K562 (cell line): ENCODE measurements at regions not wholly inside any gene's neighbourhood (a gene's known extent, or its start where the extent isn't known, plus 50 kb on each side); places are given as distances from the start of the nearest gene placed in this dataset.
A peak's percentile ranks its signal among the peaks of the same experiment; 100 is the strongest.

ENCODE experiments used
- ATAC-seq: fragments of 200-7000 bp; cut with Tn5 transposase; 3 replicates; pipeline ENCODE4 v1.9.1; 2020; ENCODE audit warnings: moderate library complexity
- BruUV-seq: library from RNA; stranded (reverse); fragments of 400-500 nt; replicated peaks from 2 replicates; lab custom pipeline; 2021; lab: Mats Ljungman, UMichigan
- CTCF ChIA-PET: fragments of 300-600 bp; formaldehyde crosslinking; extraction: SDS; loops from one replicate; lab custom pipeline; 2021; ENCODE audit warnings: low intra/inter-chr PET ratio; lab: Yijun Ruan, JAX
- POLR2A ChIA-PET: fragments of 300-600, 350-650 bp; sonication (Branson Sonifier 250); formaldehyde crosslinking; extraction: SDS; loops from one replicate; lab custom pipeline; 2021; ENCODE audit warnings: antibody characterized with exemption, inconsistent platforms; lab: Yijun Ruan, JAX
- DNase-seq, 4 experiments: peaks; one replicate each; pipeline versions ENCODE4 v3.0.0 to v3.0.0-alpha.2; 2011 to 2018; ENCODE audit warnings: low spot score in 3 of 4, mixed read lengths in 3 of 4; ENCODE audit errors: extremely low read depth in 1 of 4
- FAIRE-seq: peaks from 2 replicates; lab custom pipeline; 2011; peaks lifted over from hg19 to GRCh38; lab: Jason Lieb, UNC
- H2AFZ ChIP-seq: 2 replicates; pipeline ENCODE4 v1.6.0; 2011; ENCODE audit warnings: low read depth, low read length, control low read depth, inconsistent platforms
- H3K27ac ChIP-seq: fragments of 200-600 bp; 3 replicates; pipeline ENCODE4 v1.8.0; 2011; ENCODE audit warnings: low read depth, mild to moderate bottlenecking, control low read depth, inconsistent platforms, low read length, moderate library complexity, mixed read lengths; ENCODE audit errors: extremely low read depth
- H3K27me3 ChIP-seq, 2 experiments: fragments of 300-600 bp in 1 of 2; 2 replicates in 1 of 2; 3 replicates in 1 of 2; pipeline versions ENCODE4 v1.6.0 to v1.8.0; 2011; ENCODE audit warnings: inconsistent platforms in 2 of 2, low read length in 2 of 2, mild to moderate bottlenecking in 1 of 2, mixed read lengths in 1 of 2, moderate library complexity in 1 of 2; ENCODE audit not compliant: control insufficient read depth in 2 of 2, insufficient read depth in 2 of 2
- H3K36me3 ChIP-seq: fragments of 300-600 bp; 3 replicates; pipeline ENCODE4 v1.8.0; 2011; ENCODE audit warnings: mild to moderate bottlenecking, low read length, inconsistent platforms; ENCODE audit not compliant: control insufficient read depth, insufficient read depth
- H3K4me1 ChIP-seq, 2 experiments: fragments of 200-600 bp in 1 of 2; replicated peaks in 1 of 2; 2 replicates in 1 of 2; 3 replicates in 1 of 2; pipeline versions ENCODE4 v1.5.1 to v1.8.0; 2011; ENCODE audit warnings: inconsistent platforms in 2 of 2, low read length in 2 of 2, mild to moderate bottlenecking in 1 of 2, mixed read lengths in 1 of 2, moderate library complexity in 1 of 2; ENCODE audit not compliant: control insufficient read depth in 2 of 2, insufficient read depth in 2 of 2
- H3K4me2 ChIP-seq: 2 replicates; pipeline ENCODE4 v1.6.1; 2011; ENCODE audit warnings: low read length, control low read depth, inconsistent platforms, mixed read lengths; ENCODE audit not compliant: insufficient read depth
- H3K4me3 ChIP-seq: fragments of 200-600 bp; sonication (generic), shearing (Covaris generic); 2 replicates; pipeline ENCODE4 v1.5.1; 2016; ENCODE audit warnings: control low read depth, inconsistent platforms
- H3K79me2 ChIP-seq: fragments of 200-600 bp; 3 replicates; pipeline ENCODE4 v1.8.0; 2011; ENCODE audit warnings: low read length, inconsistent platforms; ENCODE audit not compliant: control insufficient read depth, insufficient read depth
- H3K9ac ChIP-seq, 2 experiments: 2 replicates each; pipeline versions ENCODE4 v1.6.0 to v1.6.1; 2011; ENCODE audit warnings: low read depth in 2 of 2, low read length in 2 of 2, control low read depth in 1 of 2, inconsistent platforms in 1 of 2, mild to moderate bottlenecking in 1 of 2, mixed read lengths in 1 of 2; ENCODE audit not compliant: insufficient read depth in 1 of 2
- H3K9me1 ChIP-seq: one replicate; pipeline ENCODE4 v1.6.0; 2011; ENCODE audit warnings: inconsistent platforms, mild to moderate bottlenecking, low read length, moderate library complexity; ENCODE audit not compliant: control insufficient read depth, insufficient read depth
- H3K9me3 ChIP-seq: replicated peaks from 2 replicates; pipeline ENCODE4 v1.5.1; 2011; ENCODE audit warnings: low read depth, low read length, inconsistent platforms; ENCODE audit not compliant: control insufficient read depth, insufficient read depth
- H4K20me1 ChIP-seq: replicated peaks from 2 replicates; pipeline ENCODE4 v1.6.1; 2011; ENCODE audit warnings: low read length, inconsistent platforms, mixed read lengths; ENCODE audit not compliant: control insufficient read depth, insufficient read depth
- GATA2 ChIP-seq: sonication (generic); formaldehyde crosslinking; IDR thresholded peaks from 2 replicates; pipeline ENCODE4 v1.4.0; 2020; ENCODE audit warnings: mild to moderate bottlenecking, missing genetic modification reagents
- HEY1 ChIP-seq: fragments of 250-450 bp; sonication (Bioruptor Pico); IDR thresholded peaks from 2 replicates; pipeline ENCODE4 v1.5.0; 2020; ENCODE audit warnings: mild to moderate bottlenecking, moderate library complexity, borderline replicate concordance
- WGBS: fragments of 100-300 bp; shearing (Covaris generic); methylation state at CpG from one replicate; pipeline ENCODE4 v1.1.6; 2016; ENCODE audit warnings: low coverage, mixed read lengths; ENCODE audit not compliant: insufficient coverage; ENCODE audit errors: missing lambda C conversion rate; 5-methylcytosine and 5-hydroxymethylcytosine counted together
- in situ Hi-C: fragments of 300-500 bp; cut with MboI; formaldehyde crosslinking; loops from 4 replicates; pipeline ENCODE4 v1.15.0; 2018; ENCODE audit warnings: inconsistent platforms, mixed read lengths
- intact Hi-C: fragments of 100-400 bp; cut with micrococcal nuclease; formaldehyde crosslinking; loops from 2 replicates; pipeline ENCODE4 v1.14.2; 2022
- TF ChIP-seq, protein P1 (sequence below): fragments of 450-650 bp; IDR thresholded peaks from 2 replicates; pipeline ENCODE4 v1.6.1; 2017; ENCODE audit warnings: antibody characterized with exemption

DNA sequence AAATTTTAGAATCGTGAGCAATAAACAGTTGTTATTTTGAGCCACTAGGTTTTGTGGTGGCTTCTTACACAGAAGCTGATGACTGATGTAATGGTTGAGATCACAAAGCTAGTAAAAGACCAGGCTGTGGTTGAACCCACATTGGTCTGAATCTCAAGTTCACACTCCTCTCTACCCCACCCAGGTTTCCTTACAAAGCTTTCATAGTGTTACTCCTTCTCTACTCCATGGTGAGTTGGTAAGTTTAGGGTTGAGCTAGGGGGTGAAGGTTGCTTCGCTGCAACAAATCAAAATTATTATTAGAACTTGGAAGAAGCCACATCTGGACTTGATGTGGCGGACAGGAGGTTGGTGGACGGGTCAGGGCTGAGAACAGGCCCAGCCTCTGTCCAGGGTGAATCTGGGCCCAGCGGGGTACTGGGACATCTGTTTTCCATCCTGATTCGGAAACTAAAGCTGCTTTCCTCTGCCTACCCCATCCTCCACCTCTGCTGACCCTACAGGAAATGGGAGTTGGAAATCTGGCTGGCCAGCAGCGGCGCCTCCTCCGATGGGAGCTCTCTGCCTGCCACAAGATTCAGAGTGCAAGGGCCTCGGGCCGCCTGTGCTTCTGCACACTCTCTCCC, 86.3 kb downstream of the ZFP36L2 start:
- no peaks in the 10 kb centered on the region for H3K9me1 ChIP-seq
- intact Hi-C loops = no loop called here
- H3K36me3 ChIP-seq = no peaks in the 10 kb centered on the region
- peaks cover 9 to 11% of the 10 kb centered on the region in 2 experiments; a peak in 4 of 5 replicates for H3K4me1 ChIP-seq
- no peak for DNase-seq
- H4K20me1 ChIP-seq = no peaks in the 10 kb centered on the region
- ChIA-PET CTCF (no interaction called here), POLR2A (interaction anchor here (0.6 to 1.1 kb wide), 7 partner anchors 8 to 359 kb away, joined by 3 to 4 read pairs (median 3); no protein-coding TSS in a partner anchor)
- FAIRE-seq = peak; percentile 26
- no peak overlapping the region for H3K27ac ChIP-seq
- in situ Hi-C loops = loop anchor here (10.0 to 25.0 kb wide), 2 partner anchors 303 to 345 kb away; no protein-coding TSS in a partner anchor
- no peak overlapping the region for H3K4me2 ChIP-seq
- no peaks in the 10 kb centered on the region for H3K9me3 ChIP-seq
- WGBS = 69% methylated on average over 11 of the region's 11 CpGs
- TF ChIP-seq, protein P1, sequence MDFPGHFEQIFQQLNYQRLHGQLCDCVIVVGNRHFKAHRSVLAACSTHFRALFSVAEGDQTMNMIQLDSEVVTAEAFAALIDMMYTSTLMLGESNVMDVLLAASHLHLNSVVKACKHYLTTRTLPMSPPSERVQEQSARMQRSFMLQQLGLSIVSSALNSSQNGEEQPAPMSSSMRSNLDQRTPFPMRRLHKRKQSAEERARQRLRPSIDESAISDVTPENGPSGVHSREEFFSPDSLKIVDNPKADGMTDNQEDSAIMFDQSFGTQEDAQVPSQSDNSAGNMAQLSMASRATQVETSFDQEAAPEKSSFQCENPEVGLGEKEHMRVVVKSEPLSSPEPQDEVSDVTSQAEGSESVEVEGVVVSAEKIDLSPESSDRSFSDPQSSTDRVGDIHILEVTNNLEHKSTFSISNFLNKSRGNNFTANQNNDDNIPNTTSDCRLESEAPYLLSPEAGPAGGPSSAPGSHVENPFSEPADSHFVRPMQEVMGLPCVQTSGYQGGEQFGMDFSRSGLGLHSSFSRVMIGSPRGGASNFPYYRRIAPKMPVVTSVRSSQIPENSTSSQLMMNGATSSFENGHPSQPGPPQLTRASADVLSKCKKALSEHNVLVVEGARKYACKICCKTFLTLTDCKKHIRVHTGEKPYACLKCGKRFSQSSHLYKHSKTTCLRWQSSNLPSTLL = no peak
- TF ChIP-seq GATA2 (CRISPR knock-in tag) = 0 out of 2 replicates have a peak, but pooled peaks have one; percentile 11
- TF ChIP-seq HEY1 = no peak
- ATAC-seq = no peak
- BruUV-seq = no TSS peak
- H2AFZ ChIP-seq = peak overlapping the region; percentile 47; the same call in 1 of the 2 replicates
- no peak overlapping the region for H3K4me3 ChIP-seq
- H3K79me2 ChIP-seq = no peaks in the 10 kb centered on the region
- H3K27me3 ChIP-seq = no peaks in the 10 kb centered on the region
- H3K9ac ChIP-seq = peak overlapping the region in 1 of 2 experiments; percentile 69; a peak in 2 of 4 replicates
